ENCODE measurements at regions not wholly inside any gene's neighbourhood (a gene's known extent, or its start where the extent isn't known, plus 50 kb on each side); places are given as distances from the start of the nearest gene placed in this dataset.
"Not testable (repeated sequence)": the region's sequence is repeated elsewhere in the genome, so short reads cannot be mapped to it uniquely, and the experiment has no call there.

- H3K36me3 ChIP-seq (ENCODE audit: control insufficient read depth in 2 of 2, insufficient read depth in 2 of 2, low read length in 1 of 2); H3K27me3 ChIP-seq (ENCODE audit: control insufficient read depth in 1 of 2, insufficient read depth in 2 of 2, low read length in 2 of 2); H3K4me3 ChIP-seq (ENCODE audit: low read depth in 1 of 2, low read length in 2 of 2): not testable (repeated sequence)
Measured at GRCh38 chr7:76944603-76945002, 87.6 kb downstream of the SPDYE17 start.

GRCh38 chr7:76941809-76942765 is 90.1 kb downstream of the SPDYE17 start:
- not testable (repeated sequence) for H3K4me3 ChIP-seq (ENCODE audit: low read depth in 1 of 2, low read length in 2 of 2); H3K4me1 ChIP-seq (ENCODE audit: control insufficient read depth in 2 of 2, insufficient read depth in 2 of 2, low read length in 1 of 2); H3K27me3 ChIP-seq (ENCODE audit: control insufficient read depth in 1 of 2, insufficient read depth in 2 of 2, low read length in 2 of 2); H3K27ac ChIP-seq (ENCODE audit: low read depth in 2 of 2, low read length in 1 of 2); H3K9me3 ChIP-seq (ENCODE audit: control insufficient read depth in 2 of 2, insufficient read depth in 1 of 2, low read depth in 1 of 2, low read length in 1 of 2); H3K36me3 ChIP-seq (ENCODE audit: control insufficient read depth in 2 of 2, insufficient read depth in 2 of 2, low read length in 1 of 2)
- whole genome bisulfite sequencing, 2 donors, result 95 to 100% methylated on average over 2 of the region's 2 CpGs

More at GRCh38 chr7:76944603-76945002, 87.6 kb downstream of the SPDYE17 start:
- H3K27ac ChIP-seq (ENCODE audit: low read depth in 2 of 2, low read length in 1 of 2); H3K9me3 ChIP-seq (ENCODE audit: control insufficient read depth in 2 of 2, insufficient read depth in 1 of 2, low read depth in 1 of 2, low read length in 1 of 2); H3K4me1 ChIP-seq (ENCODE audit: control insufficient read depth in 2 of 2, insufficient read depth in 2 of 2, low read length in 1 of 2): not testable (repeated sequence)

- H3K27me3 ChIP-seq (ENCODE audit: control insufficient read depth in 1 of 2, insufficient read depth in 2 of 2, low read length in 2 of 2); H3K4me3 ChIP-seq (ENCODE audit: low read depth in 1 of 2, low read length in 2 of 2); H3K9me3 ChIP-seq (ENCODE audit: control insufficient read depth in 2 of 2, insufficient read depth in 1 of 2, low read depth in 1 of 2, low read length in 1 of 2); H3K36me3 ChIP-seq (ENCODE audit: control insufficient read depth in 2 of 2, insufficient read depth in 2 of 2, low read length in 1 of 2); H3K27ac ChIP-seq (ENCODE audit: low read depth in 2 of 2, low read length in 1 of 2); H3K4me1 ChIP-seq (ENCODE audit: control insufficient read depth in 2 of 2, insufficient read depth in 2 of 2, low read length in 1 of 2): not testable (repeated sequence)
- 65 to 74% methylated on average over 2 of the region's 3 CpGs for WGBS, 2 donors
Measured at GRCh38 chr7:76937781-76938180, 94.4 kb downstream of the SPDYE17 start.

DNA sequence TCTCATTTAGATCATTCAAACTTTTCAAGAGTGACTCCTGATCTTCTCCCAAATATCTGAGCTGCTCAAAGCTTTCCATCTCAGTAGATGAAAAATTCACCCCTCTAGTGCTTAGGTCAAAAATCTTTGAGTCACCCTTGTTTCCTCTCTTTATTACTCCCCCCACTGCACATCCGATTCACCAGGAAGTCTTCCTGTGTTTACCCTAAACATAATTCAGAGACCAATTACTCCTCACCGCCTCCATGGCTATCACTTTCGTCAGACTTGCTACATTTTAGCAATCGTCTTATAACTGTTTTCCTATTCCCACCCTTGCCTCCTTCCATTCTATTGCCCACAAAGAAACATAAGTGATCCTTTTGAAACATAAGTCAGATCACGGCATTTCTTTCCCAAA is 94.8 kb downstream of the SPDYE17 start:
- WGBS, 2 donors, result 73 to 76% methylated on average over 5 of the region's 5 CpGs
- H3K9me3 ChIP-seq (ENCODE audit: control insufficient read depth in 2 of 2, insufficient read depth in 1 of 2, low read depth in 1 of 2, low read length in 1 of 2); H3K4me3 ChIP-seq (ENCODE audit: low read depth in 1 of 2, low read length in 2 of 2); H3K36me3 ChIP-seq (ENCODE audit: control insufficient read depth in 2 of 2, insufficient read depth in 2 of 2, low read length in 1 of 2); H3K27me3 ChIP-seq (ENCODE audit: control insufficient read depth in 1 of 2, insufficient read depth in 2 of 2, low read length in 2 of 2); H3K27ac ChIP-seq (ENCODE audit: low read depth in 2 of 2, low read length in 1 of 2); H3K4me1 ChIP-seq (ENCODE audit: control insufficient read depth in 2 of 2, insufficient read depth in 2 of 2, low read length in 1 of 2): not testable (repeated sequence)

GRCh38 chr7:76936346-76936745 is 95.8 kb downstream of the SPDYE17 start:
- not testable (repeated sequence) for H3K27ac ChIP-seq (ENCODE audit: low read depth in 2 of 2, low read length in 1 of 2); H3K9me3 ChIP-seq (ENCODE audit: control insufficient read depth in 2 of 2, insufficient read depth in 1 of 2, low read depth in 1 of 2, low read length in 1 of 2); H3K36me3 ChIP-seq (ENCODE audit: control insufficient read depth in 2 of 2, insufficient read depth in 2 of 2, low read length in 1 of 2); H3K27me3 ChIP-seq (ENCODE audit: control insufficient read depth in 1 of 2, insufficient read depth in 2 of 2, low read length in 2 of 2); H3K4me3 ChIP-seq (ENCODE audit: low read depth in 1 of 2, low read length in 2 of 2); H3K4me1 ChIP-seq (ENCODE audit: control insufficient read depth in 2 of 2, insufficient read depth in 2 of 2, low read length in 1 of 2)
- 72 to 90% methylated on average over 1 to 2 of the region's 2 CpGs for WGBS, 2 donors

GRCh38 chr7:76934711-76935110 is 97.5 kb downstream of the SPDYE17 start:
- not testable (repeated sequence) for H3K4me1 ChIP-seq (ENCODE audit: control insufficient read depth in 2 of 2, insufficient read depth in 2 of 2, low read length in 1 of 2); H3K27ac ChIP-seq (ENCODE audit: low read depth in 2 of 2, low read length in 1 of 2); H3K36me3 ChIP-seq (ENCODE audit: control insufficient read depth in 2 of 2, insufficient read depth in 2 of 2, low read length in 1 of 2); H3K27me3 ChIP-seq (ENCODE audit: control insufficient read depth in 1 of 2, insufficient read depth in 2 of 2, low read length in 2 of 2); H3K9me3 ChIP-seq (ENCODE audit: control insufficient read depth in 2 of 2, insufficient read depth in 1 of 2, low read depth in 1 of 2, low read length in 1 of 2); H3K4me3 ChIP-seq (ENCODE audit: low read depth in 1 of 2, low read length in 2 of 2)
- 80 to 85% methylated on average over 3 of the region's 3 CpGs for WGBS, 2 donors

DNA sequence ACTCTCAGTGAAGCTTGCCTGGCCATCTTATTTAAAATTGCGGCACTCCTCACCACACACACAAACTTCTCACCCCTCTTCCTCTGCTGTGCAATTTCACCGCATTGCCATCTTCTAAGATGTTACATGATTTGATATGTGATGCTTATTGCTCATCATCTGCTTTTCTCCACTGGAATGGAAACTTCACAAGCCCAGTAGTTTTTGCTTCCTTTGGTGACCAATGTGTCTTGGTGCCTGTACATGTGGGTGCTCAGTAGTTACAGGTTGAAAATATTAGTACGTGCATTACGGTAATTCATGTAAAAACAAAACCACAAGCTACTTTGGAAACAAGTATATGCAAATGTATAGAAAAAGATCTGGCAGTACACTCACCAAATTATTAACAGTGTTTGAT is 99.2 kb downstream of the SPDYE17 start:
- not testable (repeated sequence) for H3K27me3 ChIP-seq (ENCODE audit: control insufficient read depth in 1 of 2, insufficient read depth in 2 of 2, low read length in 2 of 2); H3K36me3 ChIP-seq (ENCODE audit: control insufficient read depth in 2 of 2, insufficient read depth in 2 of 2, low read length in 1 of 2); H3K27ac ChIP-seq (ENCODE audit: low read depth in 2 of 2, low read length in 1 of 2); H3K4me1 ChIP-seq (ENCODE audit: control insufficient read depth in 2 of 2, insufficient read depth in 2 of 2, low read length in 1 of 2); H3K4me3 ChIP-seq (ENCODE audit: low read depth in 1 of 2, low read length in 2 of 2); H3K9me3 ChIP-seq (ENCODE audit: control insufficient read depth in 2 of 2, insufficient read depth in 1 of 2, low read depth in 1 of 2, low read length in 1 of 2)
- 82 to 90% methylated on average over 4 of the region's 4 CpGs for WGBS, 2 donors

DNA sequence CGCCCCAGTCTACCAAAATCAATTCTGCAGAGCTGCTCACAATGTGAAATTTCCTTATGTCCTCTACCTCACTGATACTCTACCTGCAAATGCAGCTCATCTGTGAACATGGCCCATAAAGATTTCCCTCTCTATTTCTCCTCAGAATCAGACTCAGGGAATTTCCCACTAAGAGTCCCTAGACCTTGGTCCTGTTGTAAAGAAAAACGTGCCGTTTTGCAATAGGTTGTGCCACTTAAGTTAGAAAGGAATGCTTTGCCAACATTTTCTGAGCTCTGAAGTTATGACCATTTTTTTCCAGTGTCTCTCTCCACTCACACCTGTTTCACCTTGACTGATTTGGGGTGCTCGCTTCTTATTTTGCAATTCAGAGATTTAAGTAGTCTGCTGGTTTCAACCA is 100.7 kb downstream of the SPDYE17 start:
- H3K27me3 ChIP-seq (ENCODE audit: control insufficient read depth in 1 of 2, insufficient read depth in 2 of 2, low read length in 2 of 2); H3K36me3 ChIP-seq (ENCODE audit: control insufficient read depth in 2 of 2, insufficient read depth in 2 of 2, low read length in 1 of 2); H3K4me3 ChIP-seq (ENCODE audit: low read depth in 1 of 2, low read length in 2 of 2); H3K4me1 ChIP-seq (ENCODE audit: control insufficient read depth in 2 of 2, insufficient read depth in 2 of 2, low read length in 1 of 2); H3K9me3 ChIP-seq (ENCODE audit: control insufficient read depth in 2 of 2, insufficient read depth in 1 of 2, low read depth in 1 of 2, low read length in 1 of 2); H3K27ac ChIP-seq (ENCODE audit: low read depth in 2 of 2, low read length in 1 of 2): not testable (repeated sequence)
- 64 to 67% methylated on average over 4 of the region's 4 CpGs for WGBS, 2 donors

GRCh38 chr7:76930416-76930815 is 101.7 kb downstream of the SPDYE17 start:
- H3K4me3 ChIP-seq (ENCODE audit: low read depth in 1 of 2, low read length in 2 of 2); H3K4me1 ChIP-seq (ENCODE audit: control insufficient read depth in 2 of 2, insufficient read depth in 2 of 2, low read length in 1 of 2); H3K9me3 ChIP-seq (ENCODE audit: control insufficient read depth in 2 of 2, insufficient read depth in 1 of 2, low read depth in 1 of 2, low read length in 1 of 2); H3K27ac ChIP-seq (ENCODE audit: low read depth in 2 of 2, low read length in 1 of 2); H3K27me3 ChIP-seq (ENCODE audit: control insufficient read depth in 1 of 2, insufficient read depth in 2 of 2, low read length in 2 of 2); H3K36me3 ChIP-seq (ENCODE audit: control insufficient read depth in 2 of 2, insufficient read depth in 2 of 2, low read length in 1 of 2): not testable (repeated sequence)
- WGBS, 2 donors, result 93 to 95% methylated on average over 5 of the region's 5 CpGs

DNA sequence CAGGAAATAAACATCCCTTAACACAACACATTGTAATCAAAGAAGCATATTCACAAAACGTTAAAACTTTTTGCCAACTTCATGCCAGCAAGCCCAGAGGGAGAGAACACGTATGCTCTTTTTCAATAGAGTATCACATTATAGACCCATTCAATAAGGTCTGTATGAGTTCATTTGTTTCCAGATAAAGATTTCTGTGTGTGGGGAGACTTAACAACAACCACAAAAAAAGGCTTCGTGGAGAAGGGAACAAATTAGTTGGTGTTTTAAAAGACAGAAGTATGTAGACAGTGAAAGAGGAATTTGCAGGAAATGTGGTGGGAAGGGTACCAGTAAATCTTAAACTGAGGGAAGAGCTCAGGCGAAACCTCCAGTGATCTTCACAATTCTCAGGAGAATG is 103.4 kb downstream of the SPDYE17 start:
- H3K4me1 ChIP-seq (ENCODE audit: control insufficient read depth in 2 of 2, insufficient read depth in 2 of 2, low read length in 1 of 2); H3K27me3 ChIP-seq (ENCODE audit: control insufficient read depth in 1 of 2, insufficient read depth in 2 of 2, low read length in 2 of 2); H3K36me3 ChIP-seq (ENCODE audit: control insufficient read depth in 2 of 2, insufficient read depth in 2 of 2, low read length in 1 of 2); H3K4me3 ChIP-seq (ENCODE audit: low read depth in 1 of 2, low read length in 2 of 2); H3K9me3 ChIP-seq (ENCODE audit: control insufficient read depth in 2 of 2, insufficient read depth in 1 of 2, low read depth in 1 of 2, low read length in 1 of 2); H3K27ac ChIP-seq (ENCODE audit: low read depth in 2 of 2, low read length in 1 of 2): not testable (repeated sequence)
- WGBS, 2 donors, result 47 to 49% methylated on average over 4 of the region's 4 CpGs
